Kidney (tissue), 13 donors: ENCODE measurements at regions not wholly inside any gene's neighbourhood (a gene's known extent, or its start where the extent isn't known, plus 50 kb on each side); places are given as distances from the start of the nearest gene placed in this dataset.
A peak's percentile ranks its signal among the peaks of the same experiment; 100 is the strongest.

ENCODE experiments used
- DNase-seq, 5 donors: peaks; one replicate each; pipeline ENCODE4 v3.0.0-alpha.2; 2013 to 2020
- FAIRE-seq: peaks from 2 replicates; lab custom pipeline; 2012; peaks lifted over from hg19 to GRCh38; lab: Jason Lieb, UNC
- H3K27ac ChIP-seq, 2 donors: one replicate each; pipeline ENCODE4 v1.7.0; 2013; ENCODE audit warnings: low read depth in 2 of 2, low read length in 2 of 2, inconsistent platforms in 1 of 2
- H3K27me3 ChIP-seq: one replicate; pipeline ENCODE4 v1.7.1; 2013; ENCODE audit warnings: low read length, inconsistent platforms; ENCODE audit not compliant: control insufficient read depth, insufficient read depth
- H3K36me3 ChIP-seq, 3 donors: one replicate each; pipeline versions ENCODE4 v1.7.0 to v1.7.1; 2013; ENCODE audit warnings: low read length in 3 of 3, control low read depth in 1 of 3, inconsistent platforms in 1 of 3; ENCODE audit not compliant: insufficient read depth in 3 of 3, control insufficient read depth in 2 of 3
- H3K4me1 ChIP-seq, 3 donors: one replicate each; pipeline versions ENCODE4 v1.7.0 to v1.7.1; 2013; ENCODE audit warnings: low read length in 3 of 3, inconsistent platforms in 1 of 3, low read depth in 1 of 3; ENCODE audit not compliant: control insufficient read depth in 2 of 3, insufficient read depth in 2 of 3
- H3K4me3 ChIP-seq, 3 donors: one replicate each; pipeline versions ENCODE4 v1.7.0 to v1.8.1; 2013; ENCODE audit warnings: low read length in 3 of 3, control low read depth in 1 of 3, inconsistent platforms in 1 of 3
- H3K9ac ChIP-seq, 3 donors: one replicate each; pipeline versions ENCODE4 v1.7.0 to v1.7.1; 2013; ENCODE audit warnings: low read length in 3 of 3, control low read depth in 1 of 3, inconsistent platforms in 1 of 3
- H3K9me3 ChIP-seq, 3 donors: one replicate each; pipeline versions ENCODE4 v1.7.0 to v1.7.1; 2013; ENCODE audit warnings: low read length in 3 of 3, control low read depth in 1 of 3, inconsistent platforms in 1 of 3; ENCODE audit not compliant: control insufficient read depth in 2 of 3, insufficient read depth in 1 of 3
- CTCF ChIP-seq: IDR thresholded peaks from 3 replicates; pipeline ENCODE4 v1.5.1; 2012; ENCODE audit warnings: mild to moderate bottlenecking, moderate library complexity, borderline replicate concordance; ENCODE audit not compliant: insufficient read depth; ENCODE audit errors: extremely low read depth
- intact Hi-C: fragments of 100-400 bp; cut with DNase I; formaldehyde crosslinking; loops from one replicate; pipeline ENCODE4 v1.11.1; 2022
- donor health status: control.
- donor health status: control.
- donor health status: control.
- donor health status: control.
- donor health status: control.
- donor health status: DM: yes; HTN: yes; CAD: no.
- donor health status: Normal renal cell carcinoma (clear cell type).

DNA sequence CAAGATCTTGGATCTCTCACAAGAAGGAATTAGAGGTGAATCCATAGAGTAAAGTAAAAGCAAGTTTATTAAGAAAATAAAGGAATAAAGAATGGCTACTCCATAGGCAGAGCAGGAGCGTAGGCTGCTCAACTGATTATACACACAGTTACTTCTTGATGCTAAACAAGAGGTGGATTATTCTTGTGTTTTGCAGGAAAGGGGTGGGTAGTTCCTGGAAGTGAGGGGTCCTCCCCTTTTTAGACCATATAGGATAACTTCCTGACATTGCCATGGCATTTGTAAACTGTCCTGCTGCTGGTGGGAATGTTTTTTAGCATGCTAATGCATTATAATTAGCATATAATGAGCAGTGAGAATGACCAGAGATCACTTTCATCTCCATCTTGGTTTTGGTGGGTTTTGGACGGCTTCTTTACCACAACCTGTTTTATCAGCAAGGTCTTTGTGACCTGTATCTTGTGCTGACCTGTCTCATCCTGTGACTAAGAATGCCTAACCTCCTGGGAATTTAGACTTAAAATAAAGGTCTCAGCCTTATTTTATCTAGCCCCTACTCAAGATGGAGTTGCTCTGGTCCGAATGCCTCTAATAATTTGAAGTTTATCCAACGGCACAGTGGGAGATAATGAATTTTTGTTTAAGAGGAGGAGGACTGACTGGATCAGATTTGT lies 165.7 kb upstream of the DMRT1 start:
- no peak overlapping the region for H3K9ac ChIP-seq
- no peak for TF ChIP-seq CTCF
- intact Hi-C loops, result no loop called here
- H3K27me3 ChIP-seq, result no peaks in the 10 kb centered on the region
- no peaks in the 10 kb centered on the region for H3K9me3 ChIP-seq
- no peak overlapping the region for H3K4me3 ChIP-seq
- no peaks in the 10 kb centered on the region for H3K36me3 ChIP-seq
- H3K27ac ChIP-seq, result no peak overlapping the region
- H3K4me1 ChIP-seq, result peaks cover 0 to 13% (median 0%) of the 10 kb centered on the region in 3 donors
- DNase-seq (no peak), FAIRE-seq (no peak)

DNA sequence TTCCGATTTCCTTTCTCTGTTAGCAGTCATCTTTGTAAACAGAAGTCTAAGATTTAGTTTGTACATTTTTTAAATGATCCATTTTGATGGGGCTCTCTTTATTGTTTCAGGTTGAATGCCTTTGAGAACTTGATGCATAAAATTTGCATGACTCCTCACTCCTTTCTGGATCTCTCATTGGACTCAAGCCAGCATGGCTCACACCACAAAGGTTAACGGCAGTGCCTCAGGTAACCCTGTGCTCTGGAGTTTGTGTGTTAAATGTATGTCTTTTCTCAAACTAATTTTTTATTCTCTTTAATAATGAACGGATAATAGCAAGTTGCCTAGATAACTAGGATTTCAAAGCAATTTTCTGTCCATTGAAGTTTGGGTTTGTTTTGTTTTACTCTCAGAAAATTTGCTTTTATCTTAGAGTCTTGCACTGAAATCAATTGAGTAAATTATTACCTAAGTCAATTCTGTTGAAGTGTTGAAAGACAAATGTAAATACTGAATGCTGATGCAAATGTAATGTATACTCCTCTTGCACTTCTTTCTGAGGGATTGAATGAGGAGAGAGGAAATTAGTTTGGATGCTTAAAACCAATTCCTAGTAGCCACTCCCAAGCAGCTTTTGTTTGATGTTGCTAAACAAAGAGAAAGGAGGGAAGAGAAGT lies 164.6 kb upstream of the DMRT1 start:
- peak overlapping the region in 2 of 3 donors; percentile 54 to 65 for H3K4me3 ChIP-seq
- no peak overlapping the region for H3K9ac ChIP-seq
- no peak for TF ChIP-seq CTCF
- H3K9me3 ChIP-seq, result no peaks in the 10 kb centered on the region
- no peaks in the 10 kb centered on the region for H3K36me3 ChIP-seq
- no peaks in the 10 kb centered on the region for H3K27me3 ChIP-seq
- DNase-seq (no peak), FAIRE-seq (no peak)
- no peak overlapping the region for H3K27ac ChIP-seq
- intact Hi-C loops, result no loop called here
- peaks cover 0 to 13% (median 0%) of the 10 kb centered on the region in 3 donors for H3K4me1 ChIP-seq

DNA sequence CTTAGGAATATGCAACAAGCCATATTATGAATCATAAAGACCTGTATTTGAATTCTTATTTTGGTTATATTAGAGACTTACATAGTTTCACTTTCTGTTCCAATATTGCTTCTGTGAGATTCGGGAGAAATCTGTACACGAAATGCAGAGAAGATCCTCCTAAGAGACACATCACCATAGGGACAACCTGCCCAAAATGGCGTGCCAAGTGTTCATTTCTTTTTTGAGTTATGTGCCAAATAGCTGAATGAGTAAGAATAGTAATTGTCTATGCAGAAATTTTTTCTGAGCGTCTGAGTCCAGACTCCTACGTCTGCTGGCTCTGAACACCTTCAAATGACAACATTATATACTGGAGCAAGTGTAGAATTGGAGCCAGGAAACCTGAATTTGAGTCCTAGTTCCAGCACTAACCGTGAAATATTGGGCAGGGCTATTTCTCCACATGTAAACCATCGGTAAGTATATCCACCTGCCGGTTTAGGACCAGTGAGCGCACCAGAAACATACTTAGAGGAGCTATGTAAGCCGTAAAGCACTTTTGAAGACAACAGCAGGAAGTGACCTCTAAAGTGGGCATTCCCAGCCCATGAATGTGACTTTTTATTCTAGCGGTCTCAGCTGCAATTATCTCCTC lies 163.9 kb upstream of the DMRT1 start:
- peak overlapping the region in 1 of 2 donors; percentile 36 for H3K27ac ChIP-seq
- FAIRE-seq, result no peak

More for the DNA sequence above, 163.9 kb upstream of the DMRT1 start:
- Histone ChIP-seq H3K4me3 (peak overlapping the region in 2 of 3 donors; percentile 54 to 65), H3K9me3 (no peaks in the 10 kb centered on the region), H3K27me3 (no peaks in the 10 kb centered on the region), H3K36me3 (no peaks in the 10 kb centered on the region), H3K9ac (no peak overlapping the region), H3K4me1 (peaks cover 0 to 13% (median 0%) of the 10 kb centered on the region in 3 donors)
- intact Hi-C loops, result no loop called here
- no peak for DNase-seq
- TF ChIP-seq CTCF, result no peak
